ENCODE measurements at regions not wholly inside any gene's neighbourhood (a gene's known extent, or its start where the extent isn't known, plus 50 kb on each side); places are given as distances from the start of the nearest gene placed in this dataset.

- TF ChIP-seq ZFP30 (CRISPR knock-in tag; IDR thresholded peaks at IDR 0.05) = no peak
- no peak for TF ChIP-seq PATZ1 (CRISPR knock-in tag; IDR thresholded peaks at IDR 0.05; ENCODE audit: borderline replicate concordance)
- TF ChIP-seq ZNF70 (CRISPR knock-in tag; IDR thresholded peaks at IDR 0.05) = no peak
- no peak for TF ChIP-seq RARB (CRISPR knock-in tag; IDR thresholded peaks at IDR 0.05)
- no peak for TF ChIP-seq CSRNP3 (CRISPR knock-in tag; IDR thresholded peaks at IDR 0.05)
- no peak for TF ChIP-seq ISL1 (CRISPR knock-in tag; IDR thresholded peaks at IDR 0.05)
- no peak for TF ChIP-seq ARNTL (CRISPR knock-in tag; IDR thresholded peaks at IDR 0.05; ENCODE audit: borderline replicate concordance, low read depth)
- no peak for TF ChIP-seq POU6F1 (CRISPR knock-in tag; IDR thresholded peaks at IDR 0.05; ENCODE audit: borderline replicate concordance, low read depth)
These were observed 87.2 kb downstream of the CCDC71L start for GRCh38 chr7:106573738-106574137.

Measured in SK-N-SH treated with all-trans-retinoic acid at 6 μM for 48 hours (cell line).